Astrocyte (in vitro differentiated cells and primary cell): ENCODE measurements at regions not wholly inside any gene's neighbourhood (a gene's known extent, or its start where the extent isn't known, plus 50 kb on each side); places are given as distances from the start of the nearest gene placed in this dataset.

Experiments
- DNase-seq: peaks from one replicate; pipeline ENCODE4 v3.0.0-alpha.2; 2010; ENCODE audit warnings: low read depth
- FAIRE-seq: peaks from 2 replicates; lab custom pipeline; 2011; peaks lifted over from hg19 to GRCh38; lab: Jason Lieb, UNC
- H2AFZ ChIP-seq: 2 replicates; pipeline ENCODE4 v1.6.0; 2012; ENCODE audit warnings: low read depth, low read length, inconsistent platforms
- H3K27ac ChIP-seq: 2 replicates; pipeline ENCODE4 v1.5.1; 2011; ENCODE audit warnings: low read depth, low read length, inconsistent platforms
- H3K27me3 ChIP-seq: 2 replicates; pipeline ENCODE4 v1.6.0; 2011; ENCODE audit warnings: low read length, inconsistent platforms; ENCODE audit not compliant: insufficient read depth
- H3K36me3 ChIP-seq: 2 replicates; pipeline ENCODE4 v1.5.1; 2011; ENCODE audit warnings: low read length, inconsistent platforms; ENCODE audit not compliant: insufficient read depth
- H3K4me1 ChIP-seq: 2 replicates; pipeline ENCODE4 v1.5.1; 2011; ENCODE audit warnings: low read length, inconsistent platforms; ENCODE audit not compliant: insufficient read depth
- H3K4me2 ChIP-seq: 2 replicates; pipeline ENCODE4 v1.6.0; 2012; ENCODE audit warnings: low read length, inconsistent platforms
- H3K4me3 ChIP-seq: 2 replicates; pipeline ENCODE4 v1.5.1; 2011; ENCODE audit warnings: low read depth, mild to moderate bottlenecking, low read length, inconsistent platforms; ENCODE audit not compliant: insufficient read depth
- H3K79me2 ChIP-seq: 2 replicates; pipeline ENCODE4 v1.6.0; 2012; ENCODE audit warnings: mild to moderate bottlenecking, low read length, inconsistent platforms; ENCODE audit not compliant: insufficient read depth
- H3K9ac ChIP-seq: 2 replicates; pipeline ENCODE4 v1.6.0; 2012; ENCODE audit warnings: mild to moderate bottlenecking, low read length, inconsistent platforms
- H3K9me3 ChIP-seq: 2 replicates; pipeline ENCODE4 v1.5.1; 2012; ENCODE audit warnings: low read depth, mild to moderate bottlenecking, low read length, inconsistent platforms; ENCODE audit not compliant: insufficient read depth
- H4K20me1 ChIP-seq: 2 replicates; pipeline ENCODE4 v1.6.0; 2012; ENCODE audit warnings: low read length, inconsistent platforms; ENCODE audit not compliant: insufficient read depth
- H3K27ac Mint-ChIP-seq: one replicate; pipeline ENCODE4 v1.8.0; 2021; ENCODE audit warnings: mild to moderate bottlenecking, mixed read lengths; ENCODE audit not compliant: unreplicated experiment
- H3K27me3 Mint-ChIP-seq: one replicate; pipeline ENCODE4 v1.8.0; 2021; ENCODE audit warnings: low read depth, mixed read lengths; ENCODE audit not compliant: unreplicated experiment
- H3K36me3 Mint-ChIP-seq: one replicate; pipeline ENCODE4 v1.8.0; 2021; ENCODE audit warnings: low read depth, mixed read lengths; ENCODE audit not compliant: unreplicated experiment
- H3K4me1 Mint-ChIP-seq: one replicate; pipeline ENCODE4 v1.8.0; 2021; ENCODE audit warnings: low read depth, mixed read lengths; ENCODE audit not compliant: unreplicated experiment
- H3K4me3 Mint-ChIP-seq: one replicate; pipeline ENCODE4 v1.8.0; 2021; ENCODE audit warnings: mild to moderate bottlenecking, moderate library complexity, mixed read lengths; ENCODE audit not compliant: unreplicated experiment
- H3K9me3 Mint-ChIP-seq: one replicate; pipeline ENCODE4 v1.8.0; 2021; ENCODE audit warnings: mild to moderate bottlenecking, mixed read lengths; ENCODE audit not compliant: unreplicated experiment
- EZH2 ChIP-seq: IDR thresholded peaks from 2 replicates; pipeline ENCODE4 v1.6.1; 2012; ENCODE audit warnings: mild to moderate bottlenecking, low read length, inconsistent platforms; ENCODE audit not compliant: insufficient read depth
- TF ChIP-seq, protein P1 (sequence below): IDR thresholded peaks from 2 replicates; pipeline ENCODE4 v1.5.1; 2011; ENCODE audit warnings: low read depth, mild to moderate bottlenecking, inconsistent platforms, low read length, moderate library complexity; ENCODE audit not compliant: insufficient read depth

DNA sequence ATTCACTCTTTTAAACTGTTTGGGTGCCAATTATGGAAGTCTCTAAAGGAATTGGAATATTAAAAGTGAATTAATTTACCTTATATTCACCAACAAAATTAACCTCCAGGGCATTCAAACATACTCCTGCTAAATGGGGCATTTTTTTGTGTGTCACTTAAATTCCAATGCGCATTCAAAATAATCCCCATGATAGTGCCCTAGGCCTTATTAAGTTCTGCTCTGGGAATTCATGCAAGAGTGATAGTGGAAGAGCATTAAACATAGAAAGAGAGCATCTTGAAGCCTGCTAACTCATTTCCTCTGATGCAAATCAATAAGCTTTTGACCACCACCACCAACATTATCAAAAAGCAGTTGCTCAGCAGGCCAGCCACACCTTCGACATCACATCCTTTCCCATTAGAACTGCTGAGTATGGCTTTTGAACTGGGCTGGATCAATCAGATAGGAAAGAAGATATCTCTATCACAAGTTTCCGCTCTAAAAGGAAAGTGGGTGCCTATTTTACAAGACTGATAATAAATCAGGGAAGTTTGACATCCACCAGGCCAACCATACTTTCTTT lies 156.7 kb downstream of the TMCO5A start:
- DNase-seq (no peak), FAIRE-seq (no peak)
- no peak overlapping the region for H2AFZ ChIP-seq
- no peak for TF ChIP-seq EZH2
- TF ChIP-seq, protein P1, sequence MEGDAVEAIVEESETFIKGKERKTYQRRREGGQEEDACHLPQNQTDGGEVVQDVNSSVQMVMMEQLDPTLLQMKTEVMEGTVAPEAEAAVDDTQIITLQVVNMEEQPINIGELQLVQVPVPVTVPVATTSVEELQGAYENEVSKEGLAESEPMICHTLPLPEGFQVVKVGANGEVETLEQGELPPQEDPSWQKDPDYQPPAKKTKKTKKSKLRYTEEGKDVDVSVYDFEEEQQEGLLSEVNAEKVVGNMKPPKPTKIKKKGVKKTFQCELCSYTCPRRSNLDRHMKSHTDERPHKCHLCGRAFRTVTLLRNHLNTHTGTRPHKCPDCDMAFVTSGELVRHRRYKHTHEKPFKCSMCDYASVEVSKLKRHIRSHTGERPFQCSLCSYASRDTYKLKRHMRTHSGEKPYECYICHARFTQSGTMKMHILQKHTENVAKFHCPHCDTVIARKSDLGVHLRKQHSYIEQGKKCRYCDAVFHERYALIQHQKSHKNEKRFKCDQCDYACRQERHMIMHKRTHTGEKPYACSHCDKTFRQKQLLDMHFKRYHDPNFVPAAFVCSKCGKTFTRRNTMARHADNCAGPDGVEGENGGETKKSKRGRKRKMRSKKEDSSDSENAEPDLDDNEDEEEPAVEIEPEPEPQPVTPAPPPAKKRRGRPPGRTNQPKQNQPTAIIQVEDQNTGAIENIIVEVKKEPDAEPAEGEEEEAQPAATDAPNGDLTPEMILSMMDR = no peak
- peaks cover 16% of the 10 kb centered on the region for H3K4me1 Mint-ChIP-seq
- H3K27ac Mint-ChIP-seq = no peak overlapping the region
- no peak overlapping the region for H3K9ac ChIP-seq
- H3K4me1 ChIP-seq = no peaks in the 10 kb centered on the region
- no peaks in the 10 kb centered on the region for H3K27me3 ChIP-seq
- no peaks in the 10 kb centered on the region for H3K36me3 ChIP-seq
- no peaks in the 10 kb centered on the region for H4K20me1 ChIP-seq
- no peak overlapping the region for H3K4me3 ChIP-seq
- no peak overlapping the region for H3K4me2 ChIP-seq
- H3K27ac ChIP-seq = no peak overlapping the region
- no peak overlapping the region for H3K4me3 Mint-ChIP-seq
- H3K9me3 ChIP-seq = no peaks in the 10 kb centered on the region
- no peaks in the 10 kb centered on the region for H3K9me3 Mint-ChIP-seq
- H3K27me3 Mint-ChIP-seq = no peaks in the 10 kb centered on the region
- H3K36me3 Mint-ChIP-seq = no peaks in the 10 kb centered on the region
- H3K79me2 ChIP-seq = no peaks in the 10 kb centered on the region

DNA sequence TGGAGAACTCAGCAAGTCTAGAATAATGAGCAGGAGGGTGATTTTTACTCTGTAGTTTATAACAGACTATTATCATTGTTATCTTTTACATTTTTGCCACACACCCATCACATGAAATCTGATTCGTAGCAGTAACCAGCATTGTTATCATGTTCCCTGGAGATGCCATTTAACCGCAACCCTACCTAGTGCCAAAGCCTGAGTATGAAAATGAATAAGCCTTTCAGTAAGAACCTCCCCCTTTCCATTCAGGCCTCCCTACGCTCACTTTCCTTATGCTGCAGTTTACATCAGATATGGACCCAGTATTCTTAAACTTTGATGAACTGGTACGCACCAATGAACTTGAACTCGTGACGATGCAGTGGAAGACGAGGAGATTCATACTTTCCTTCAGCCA lies 158.7 kb upstream of the SPRED1 start:
- DNase-seq (no peak), FAIRE-seq (no peak)
- Mint-ChIP-seq H3K36me3 (no peaks in the 10 kb centered on the region), H3K27me3 (no peaks in the 10 kb centered on the region), H3K9me3 (peaks cover 12% of the 10 kb centered on the region), H3K4me3 (no peak overlapping the region), H3K27ac (no peak overlapping the region), H3K4me1 (peaks cover 7% of the 10 kb centered on the region)
- no peaks in the 10 kb centered on the region for H3K27me3 ChIP-seq
- no peaks in the 10 kb centered on the region for H4K20me1 ChIP-seq
- no peaks in the 10 kb centered on the region for H3K4me1 ChIP-seq
- H3K4me3 ChIP-seq = no peak overlapping the region
- H3K4me2 ChIP-seq = no peak overlapping the region
- H3K9ac ChIP-seq = no peak overlapping the region
- H3K27ac ChIP-seq = no peak overlapping the region
- no peaks in the 10 kb centered on the region for H3K36me3 ChIP-seq
- TF ChIP-seq, protein P1 = no peak
- TF ChIP-seq EZH2 = no peak
- no peaks in the 10 kb centered on the region for H3K9me3 ChIP-seq
- H2AFZ ChIP-seq = no peak overlapping the region
- no peaks in the 10 kb centered on the region for H3K79me2 ChIP-seq

DNA sequence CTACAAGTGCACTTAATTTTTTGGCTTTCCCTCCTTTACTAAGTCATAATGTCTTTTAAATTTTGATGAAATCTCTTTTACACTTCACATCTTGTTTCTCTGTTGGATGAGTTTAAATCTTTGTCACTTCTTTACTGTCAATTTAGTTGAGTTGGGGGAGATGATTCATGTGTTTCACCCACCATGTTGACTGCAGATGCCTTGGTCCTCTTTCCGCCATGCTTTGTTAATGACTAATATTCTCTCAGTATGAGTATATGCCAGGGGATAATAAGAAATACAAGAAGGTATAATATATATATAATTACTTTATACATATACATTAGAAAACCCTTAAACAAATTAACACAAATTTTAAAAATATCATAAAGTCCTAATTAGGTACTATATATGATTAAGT lies 149.7 kb upstream of the SPRED1 start:
- Histone ChIP-seq H3K36me3 (no peaks in the 10 kb centered on the region), H3K4me3 (no peak overlapping the region), H3K4me1 (no peaks in the 10 kb centered on the region), H3K4me2 (no peak overlapping the region), H3K9me3 (no peaks in the 10 kb centered on the region), H3K79me2 (no peaks in the 10 kb centered on the region), H4K20me1 (no peaks in the 10 kb centered on the region), H3K27ac (no peak overlapping the region), H2AFZ (no peak overlapping the region), H3K27me3 (no peaks in the 10 kb centered on the region), H3K9ac (no peak overlapping the region)
- DNase-seq (no peak), FAIRE-seq (no peak)
- Mint-ChIP-seq H3K4me3 (no peak overlapping the region), H3K4me1 (no peaks in the 10 kb centered on the region), H3K36me3 (no peaks in the 10 kb centered on the region), H3K27me3 (no peaks in the 10 kb centered on the region), H3K27ac (no peak overlapping the region), H3K9me3 (peaks cover 7% of the 10 kb centered on the region)
- no peak for TF ChIP-seq EZH2
- TF ChIP-seq, protein P1 = no peak
